HG03045 (cell line): ENCODE measurements at regions not wholly inside any gene's neighbourhood (a gene's known extent, or its start where the extent isn't known, plus 50 kb on each side); places are given as distances from the start of the nearest gene placed in this dataset.

Experiments used
- ATAC-seq: cut with Tn5 transposase; IDR thresholded peaks from one replicate; pipeline ENCODE4 v1.9.1; 2021; ENCODE audit warnings: mild to moderate bottlenecking, moderate library complexity; ENCODE audit not compliant: unreplicated experiment

- no peak for ATAC-seq
Observed at GRCh38 chr2:18384242-18384641, 176.2 kb downstream of the RDH14 start.

- ATAC-seq: no peak
Observed at GRCh38 chr2:18381386-18381785, 179.1 kb downstream of the RDH14 start.

- no peak for ATAC-seq
Observed at GRCh38 chr2:18380321-18380720, 180.1 kb downstream of the RDH14 start.

GRCh38 chr2:18379870-18380269 lies 180.6 kb downstream of the RDH14 start:
- no peak for ATAC-seq

GRCh38 chr2:18378020-18378653 lies 182.3 kb downstream of the RDH14 start:
- ATAC-seq: no peak

GRCh38 chr2:18376936-18377335 lies 183.5 kb downstream of the RDH14 start:
- ATAC-seq: no peak

- no peak for ATAC-seq
Observed at GRCh38 chr2:18373664-18374063, 186.8 kb downstream of the RDH14 start.

GRCh38 chr2:18373081-18373480 lies 187.4 kb downstream of the RDH14 start:
- no peak for ATAC-seq

- ATAC-seq: no peak
Observed at GRCh38 chr2:18372641-18373040, 187.8 kb downstream of the RDH14 start.

GRCh38 chr2:18369760-18370159 lies 190.7 kb downstream of the RDH14 start:
- ATAC-seq: no peak

- ATAC-seq: no peak
Observed at GRCh38 chr2:18368008-18368407, 192.4 kb downstream of the RDH14 start.

- ATAC-seq: no peak
Observed at GRCh38 chr2:18365342-18365741, 195.1 kb downstream of the RDH14 start.

- ATAC-seq: no peak
Observed at GRCh38 chr2:18363348-18363747, 197.1 kb downstream of the RDH14 start.

- no peak for ATAC-seq
Observed at GRCh38 chr2:18362696-18363095, 197.8 kb downstream of the RDH14 start.

GRCh38 chr2:18357537-18357936 lies 202.9 kb downstream of the RDH14 start:
- ATAC-seq: no peak

- ATAC-seq: no peak
Observed at GRCh38 chr2:18356676-18357075, 203.8 kb downstream of the RDH14 start.

GRCh38 chr2:18349421-18349820 lies 211.0 kb downstream of the RDH14 start:
- ATAC-seq: no peak

- ATAC-seq: no peak
Observed at GRCh38 chr2:18346874-18347273, 213.6 kb downstream of the RDH14 start.

- ATAC-seq: no peak
Observed at GRCh38 chr2:18346344-18346743, 214.1 kb downstream of the RDH14 start.

- no peak for ATAC-seq
Observed at GRCh38 chr2:18345848-18346247, 214.6 kb downstream of the RDH14 start.

GRCh38 chr2:18342901-18343300 lies 217.6 kb downstream of the RDH14 start:
- no peak for ATAC-seq

- no peak for ATAC-seq
Observed at GRCh38 chr2:18339326-18339725, 221.1 kb downstream of the RDH14 start.

GRCh38 chr2:18336975-18337374 lies 223.5 kb downstream of the RDH14 start:
- ATAC-seq: no peak
